GM23338 (cell line): ENCODE measurements at regions not wholly inside any gene's neighbourhood (a gene's known extent, or its start where the extent isn't known, plus 50 kb on each side); places are given as distances from the start of the nearest gene placed in this dataset.

Experiments
- ATAC-seq: fragments of 200-7000 bp; cut with Tn5 transposase; 3 replicates; pipeline ENCODE4 v1.9.1; 2020
- DNase-seq: peaks from one replicate; pipeline ENCODE4 v3.0.0-alpha.2; 2015; ENCODE audit warnings: low spot score
- H2AFZ ChIP-seq: fragments of 200-600 bp; sonication (generic); 2 replicates; pipeline ENCODE4 v1.8.0; 2016; ENCODE audit warnings: antibody characterized with exemption, mild to moderate bottlenecking, moderate library complexity
- H3F3A ChIP-seq: fragments of 200-600 bp; sonication (generic); replicated peaks from 2 replicates; pipeline ENCODE4 v1.8.0; 2017; ENCODE audit warnings: antibody characterized with exemption, mixed run types, low read depth
- H3K27ac ChIP-seq: fragments of 200-600 bp; sonication (generic); 2 replicates; pipeline ENCODE4 v1.6.1; 2016; ENCODE audit warnings: low read depth
- H3K27me3 ChIP-seq: fragments of 200-600 bp; sonication (generic); 2 replicates; pipeline ENCODE4 v1.8.0; 2016; ENCODE audit warnings: mild to moderate bottlenecking, mixed run types, moderate library complexity; ENCODE audit not compliant: insufficient read depth
- H3K36me3 ChIP-seq: fragments of 200-600 bp; sonication (generic); 2 replicates; pipeline ENCODE4 v1.8.0; 2016; ENCODE audit warnings: mild to moderate bottlenecking; ENCODE audit not compliant: insufficient read depth
- H3K4me1 ChIP-seq: fragments of 200-600 bp; sonication (generic); 2 replicates; pipeline ENCODE4 v1.8.0; 2016; ENCODE audit warnings: mild to moderate bottlenecking, moderate library complexity; ENCODE audit not compliant: insufficient read depth
- H3K4me2 ChIP-seq: fragments of 200-600 bp; sonication (generic); 2 replicates; pipeline ENCODE4 v1.7.1; 2017; ENCODE audit warnings: mixed run types
- H3K4me3 ChIP-seq: fragments of 200-600 bp; sonication (generic); 2 replicates; pipeline ENCODE4 v1.6.1; 2016; ENCODE audit warnings: mixed run types
- H3K79me2 ChIP-seq: fragments of 200-600 bp; sonication (generic); replicated peaks from 2 replicates; pipeline ENCODE4 v1.8.0; 2017; ENCODE audit warnings: mild to moderate bottlenecking; ENCODE audit not compliant: insufficient read depth
- H3K9me2 ChIP-seq: fragments of 200-600 bp; sonication (generic); 2 replicates; pipeline ENCODE4 v1.8.0; 2017; ENCODE audit not compliant: insufficient read depth
- H4K20me1 ChIP-seq: fragments of 200-600 bp; sonication (generic); replicated peaks from 2 replicates; pipeline ENCODE4 v1.8.0; 2017; ENCODE audit warnings: mild to moderate bottlenecking; ENCODE audit not compliant: insufficient read depth
- H3K27ac Mint-ChIP-seq: 2 replicates; pipeline ENCODE4 v1.8.0; 2020; ENCODE audit warnings: inconsistent platforms, mild to moderate bottlenecking, moderate library complexity, mixed read lengths
- H3K27me3 Mint-ChIP-seq: 3 replicates; pipeline ENCODE4 v1.8.0; 2022; ENCODE audit warnings: low read depth, mild to moderate bottlenecking, moderate library complexity, mixed read lengths, inconsistent platforms; ENCODE audit not compliant: insufficient read depth, poor library complexity
- H3K36me3 Mint-ChIP-seq: 3 replicates; pipeline ENCODE4 v1.8.0; 2021; ENCODE audit warnings: low read depth, mild to moderate bottlenecking, inconsistent platforms, moderate library complexity, mixed read lengths
- H3K4me1 Mint-ChIP-seq: 3 replicates; pipeline ENCODE4 v1.8.0; 2020; ENCODE audit warnings: mild to moderate bottlenecking, inconsistent platforms, mixed read lengths
- H3K4me3 Mint-ChIP-seq: 3 replicates; pipeline ENCODE4 v1.8.0; 2021; ENCODE audit warnings: moderate library complexity, mild to moderate bottlenecking, inconsistent platforms, mixed read lengths
- H3K9me3 Mint-ChIP-seq: 3 replicates; pipeline ENCODE4 v1.8.0; 2020; ENCODE audit warnings: moderate library complexity, mild to moderate bottlenecking, inconsistent platforms, mixed read lengths
- CTCF ChIP-seq, 2 experiments: fragments of 200-600 bp in 1 of 2; sonication (generic) in 1 of 2; conservative IDR thresholded peaks; 2 replicates each; pipeline versions ENCODE4 v1.5.1 to v1.6.1; 2016 to 2017; ENCODE audit warnings: antibody characterized with exemption in 2 of 2, low read depth in 2 of 2, mild to moderate bottlenecking in 2 of 2, moderate library complexity in 1 of 2
- ETS1 ChIP-seq: IDR thresholded peaks from 2 replicates; pipeline ENCODE4 v1.6.1; 2016; ENCODE audit warnings: antibody characterized with exemption
- EZH2 ChIP-seq: fragments of 200-600 bp; sonication (generic); IDR thresholded peaks from one replicate; pipeline ENCODE4 v1.8.0; 2017; ENCODE audit warnings: antibody characterized with exemption, mild to moderate bottlenecking, low read depth; ENCODE audit not compliant: unreplicated experiment
- EZH2phosphoT487 ChIP-seq: fragments of 200-600 bp; sonication (generic); IDR thresholded peaks from one replicate; pipeline ENCODE4 v1.8.1; 2018; ENCODE audit warnings: antibody characterized with exemption; ENCODE audit not compliant: unreplicated experiment
- JUNB ChIP-seq: IDR thresholded peaks from one replicate; pipeline ENCODE4 v1.6.1; 2016; ENCODE audit warnings: antibody characterized with exemption; ENCODE audit not compliant: unreplicated experiment
- NANOG ChIP-seq: IDR thresholded peaks from 2 replicates; pipeline ENCODE4 v1.6.1; 2016; ENCODE audit warnings: antibody characterized with exemption, borderline replicate concordance
- POLR2AphosphoS5 ChIP-seq: IDR thresholded peaks from 2 replicates; pipeline ENCODE4 v1.6.1; 2016; ENCODE audit warnings: antibody characterized with exemption, low read depth
- REST ChIP-seq: IDR thresholded peaks from one replicate; pipeline ENCODE4 v1.6.1; 2018; ENCODE audit warnings: antibody characterized with exemption; ENCODE audit not compliant: unreplicated experiment
- ZNF114 ChIP-seq: fragments of 250-450 bp; sonication (Bioruptor Pico); IDR thresholded peaks from 2 replicates; pipeline ENCODE4 v1.5.0; 2020; ENCODE audit warnings: mild to moderate bottlenecking, moderate library complexity
- ZNF462 ChIP-seq: fragments of 250-450 bp; sonication (Bioruptor Pico); IDR thresholded peaks from 2 replicates; pipeline ENCODE4 v1.5.0; 2020; ENCODE audit warnings: mild to moderate bottlenecking, moderate library complexity

GRCh38 chr17:56739376-56739775 is 94.3 kb downstream of the C17orf67 start:
- Histone ChIP-seq H4K20me1 (no peaks in the 10 kb centered on the region), H3K4me3 (no peak overlapping the region), H3K27ac (no peak overlapping the region), H3K36me3 (no peaks in the 10 kb centered on the region), H3K4me1 (peaks cover 10% of the 10 kb centered on the region; the same call in 1 of the 2 replicates), H3K9me2 (peaks cover 3% of the 10 kb centered on the region; the same call in 1 of the 2 replicates), H3F3A (no peaks in the 10 kb centered on the region), H3K27me3 (no peaks in the 10 kb centered on the region), H3K4me2 (no peak overlapping the region), H2AFZ (peak overlapping the region; percentile 84), H3K79me2 (no peaks in the 10 kb centered on the region)
- Mint-ChIP-seq H3K36me3 (no peaks in the 10 kb centered on the region), H3K9me3 (no peaks in the 10 kb centered on the region), H3K27me3 (peaks cover 2% of the 10 kb centered on the region), H3K27ac (no peak overlapping the region), H3K4me3 (no peak overlapping the region), H3K4me1 (peaks cover 11% of the 10 kb centered on the region; the same call in 2 of the 3 replicates)
- ATAC-seq (no peak), DNase-seq (no peak)
- TF ChIP-seq EZH2phosphoT487 = no peak
- no peak for TF ChIP-seq POLR2AphosphoS5
- TF ChIP-seq ZNF462 (CRISPR knock-in tag) = no peak
- no peak for TF ChIP-seq NANOG
- TF ChIP-seq JUNB = no peak
- no peak for TF ChIP-seq ZNF114 (CRISPR knock-in tag)
- no peak for TF ChIP-seq EZH2

GRCh38 chr17:56739776-56740175 is 93.9 kb downstream of the C17orf67 start:
- H3K4me1 ChIP-seq = peaks cover 10% of the 10 kb centered on the region; the same call in 1 of the 2 replicates
- Mint-ChIP-seq H3K4me3 (no peak overlapping the region), H3K4me1 (peaks cover 11% of the 10 kb centered on the region; the same call in 2 of the 3 replicates), H3K36me3 (no peaks in the 10 kb centered on the region), H3K27me3 (peaks cover 2% of the 10 kb centered on the region), H3K27ac (no peak overlapping the region), H3K9me3 (no peaks in the 10 kb centered on the region)
- H3K36me3 ChIP-seq = no peaks in the 10 kb centered on the region
- H2AFZ ChIP-seq = peak overlapping the region; percentile 84
- ATAC-seq = no peak
- H3K4me2 ChIP-seq = no peak overlapping the region
- no peaks in the 10 kb centered on the region for H4K20me1 ChIP-seq
- no peak for DNase-seq
- H3K27me3 ChIP-seq = no peaks in the 10 kb centered on the region
- no peaks in the 10 kb centered on the region for H3F3A ChIP-seq
- no peak overlapping the region for H3K4me3 ChIP-seq
- no peaks in the 10 kb centered on the region for H3K79me2 ChIP-seq
- H3K27ac ChIP-seq = no peak overlapping the region
- H3K9me2 ChIP-seq = peaks cover 5% of the 10 kb centered on the region
- TF ChIP-seq CTCF (conservative IDR thresholded peaks at IDR 0.05; ENCODE audit: low read depth in 2 of 2) (no peak), ZNF114 (CRISPR knock-in tag) (no peak), POLR2AphosphoS5 (no peak), NANOG (no peak), ETS1 (no peak), REST (no peak)
